G401 (cell line): ENCODE measurements at regions not wholly inside any gene's neighbourhood (a gene's known extent, or its start where the extent isn't known, plus 50 kb on each side); places are given as distances from the start of the nearest gene placed in this dataset.

Experiments used
- DNase-seq: peaks from one replicate; pipeline ENCODE4 v3.0.0-alpha.2; 2015; ENCODE audit warnings: low spot score
- in situ Hi-C: cut with HindIII; loops from 2 replicates; pipeline ENCODE4 v1.10.0; 2016; ENCODE audit warnings: low sequenced_read_pairs, mixed read lengths

DNA sequence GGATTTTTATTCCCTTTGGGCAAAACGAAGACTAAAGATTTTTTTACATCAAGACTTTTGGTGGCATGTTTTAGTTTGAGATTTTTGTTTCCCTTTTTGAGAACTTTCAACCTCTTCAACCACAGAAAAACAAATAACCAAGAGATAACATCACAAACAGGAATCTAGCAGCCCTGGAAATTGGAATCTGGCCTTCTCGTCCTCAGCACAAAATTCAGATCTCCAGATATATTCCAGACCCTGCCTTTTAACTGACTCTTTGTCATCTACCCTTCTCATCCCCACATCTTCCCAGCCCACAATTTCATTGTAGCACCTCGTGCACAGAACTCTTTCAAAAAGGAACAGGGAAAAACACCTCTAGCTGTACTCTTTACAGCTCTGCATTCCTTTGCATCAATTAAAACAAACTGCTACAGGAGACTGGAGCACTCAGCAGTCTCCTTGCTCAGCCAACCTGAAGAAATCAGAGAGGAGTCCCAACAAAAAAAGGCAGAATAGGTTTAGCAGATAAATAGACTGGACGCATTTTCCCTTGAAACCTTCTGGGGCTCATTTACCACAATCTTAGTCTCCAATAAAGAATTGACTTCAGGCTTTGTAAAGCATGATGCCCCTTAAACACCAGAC lies 251.0 kb downstream of the TTLL7 start:
- no peak for DNase-seq
- in situ Hi-C loops: no loop called here

DNA sequence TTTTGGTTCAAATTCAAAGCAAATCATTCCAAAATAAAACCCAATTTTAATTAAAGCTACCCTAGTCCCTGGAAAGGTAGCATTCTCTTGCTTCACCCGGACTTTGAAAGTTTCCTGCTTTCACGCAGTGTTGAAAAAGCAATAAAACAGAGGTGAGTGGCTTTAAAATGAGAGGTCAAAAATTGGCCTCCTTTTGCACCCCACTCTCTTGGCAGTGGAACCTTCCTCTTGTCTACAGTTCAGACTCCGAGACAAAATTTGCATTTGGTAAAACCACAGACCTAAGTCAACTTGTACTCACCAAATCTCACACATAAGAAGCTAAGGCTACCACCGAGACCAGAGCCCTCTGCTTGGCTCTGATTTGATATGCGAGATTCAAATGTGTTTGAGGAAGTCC lies 252.7 kb downstream of the TTLL7 start:
- no peak for DNase-seq
- in situ Hi-C loops: no loop called here

DNA sequence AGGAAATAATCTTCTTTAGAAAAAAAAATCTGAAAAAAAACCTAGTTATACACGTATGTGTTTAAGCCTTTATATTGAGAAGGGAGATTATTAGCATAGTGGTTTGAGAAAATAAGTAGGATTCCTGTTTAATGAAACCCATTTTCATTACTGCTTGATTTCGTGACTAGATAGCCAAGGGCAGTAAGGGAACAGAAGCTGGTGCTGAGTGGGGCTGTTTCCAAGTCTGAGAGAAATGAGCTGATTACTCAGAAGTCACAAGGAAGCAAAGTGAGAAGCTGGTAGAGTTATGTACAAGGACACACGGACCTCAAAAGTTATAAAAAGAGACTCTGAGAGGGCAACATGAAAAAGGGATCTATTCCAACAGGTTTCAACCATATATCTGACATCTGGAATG lies 256.5 kb downstream of the TTLL7 start:
- no peak for DNase-seq
- in situ Hi-C loops: no loop called here

DNA sequence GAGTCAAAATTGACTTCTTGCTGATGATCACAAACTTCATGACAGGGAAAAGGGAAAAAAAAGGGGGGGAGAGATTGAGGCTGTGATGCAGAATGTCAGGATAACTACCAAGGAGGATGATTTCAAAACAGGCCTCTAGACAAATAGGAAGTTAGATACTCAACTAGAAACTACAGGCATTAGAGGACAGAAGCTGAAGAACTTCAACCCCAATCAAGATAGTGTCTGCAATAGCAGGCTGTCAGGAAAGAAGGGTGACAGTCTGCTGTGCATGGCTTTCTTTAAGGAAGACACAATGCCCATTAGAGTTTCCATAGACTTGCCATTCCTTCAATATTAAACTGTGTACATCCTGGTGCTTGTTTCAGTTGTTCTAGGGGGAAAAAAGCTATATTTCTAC lies 257.2 kb downstream of the TTLL7 start:
- in situ Hi-C loops: no loop called here

DNA sequence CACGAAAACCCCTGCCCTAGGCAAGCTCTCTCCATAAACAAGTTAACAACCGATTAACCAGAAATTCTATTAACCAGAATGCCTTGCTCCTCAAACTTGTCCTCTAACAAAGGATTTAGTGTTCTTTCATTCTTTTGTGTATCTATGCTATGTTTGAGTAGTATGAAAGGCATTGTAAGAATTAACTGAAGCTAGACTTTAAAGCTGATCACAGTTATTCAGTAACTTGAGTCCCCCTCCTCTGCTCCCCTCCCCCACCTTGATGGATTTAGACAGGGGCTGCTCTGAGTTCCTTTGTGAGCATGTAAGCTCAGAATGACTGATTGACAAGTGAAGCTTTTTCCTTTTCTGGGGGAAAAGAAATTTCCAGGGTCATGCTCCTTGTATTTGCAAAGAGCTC lies 257.6 kb downstream of the TTLL7 start:
- in situ Hi-C loops: no loop called here
- no peak for DNase-seq

More for the DNA sequence above, 257.2 kb downstream of the TTLL7 start:
- no peak for DNase-seq

DNA sequence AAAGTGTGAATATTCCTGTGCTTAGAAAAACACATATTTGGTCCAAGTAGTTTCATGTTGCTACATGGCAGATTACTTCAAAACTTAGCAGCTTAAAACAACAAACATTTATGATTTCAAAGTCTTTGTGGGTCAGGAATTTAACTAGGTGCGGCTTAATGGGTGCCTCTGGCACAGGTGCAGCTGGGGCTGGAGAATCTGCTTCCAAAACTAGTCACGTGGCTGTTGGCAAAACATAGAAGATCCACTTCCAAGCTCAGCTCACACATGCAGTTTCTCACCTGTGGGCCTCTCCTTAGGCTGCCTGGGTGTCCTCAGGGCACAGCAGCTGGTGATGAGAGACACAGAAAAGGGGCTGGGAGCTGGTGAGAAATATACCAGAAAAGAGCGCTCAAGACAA lies 263.4 kb downstream of the TTLL7 start:
- in situ Hi-C loops: no loop called here
- DNase-seq: no peak

DNA sequence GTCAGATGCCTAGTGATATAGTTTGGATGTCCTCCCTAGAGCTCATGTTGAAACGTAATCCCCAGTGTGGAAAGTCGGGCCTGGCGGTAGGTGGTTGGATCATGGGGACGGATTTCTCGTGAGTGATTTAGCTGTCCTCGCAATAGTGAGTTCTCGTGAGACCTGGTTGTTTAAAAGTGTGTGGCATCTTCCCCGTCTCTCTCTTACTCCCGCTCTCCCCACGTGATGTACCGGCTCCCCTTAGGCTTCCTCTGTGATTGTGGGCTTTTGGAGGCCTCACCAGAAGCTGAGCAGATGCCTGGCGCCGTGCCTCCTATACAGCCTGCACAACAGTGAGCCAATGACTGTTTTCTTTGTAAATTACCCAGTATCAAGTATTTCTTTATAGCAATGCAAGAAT lies 264.5 kb downstream of the TTLL7 start:
- no peak for DNase-seq
- in situ Hi-C loops: no loop called here

DNA sequence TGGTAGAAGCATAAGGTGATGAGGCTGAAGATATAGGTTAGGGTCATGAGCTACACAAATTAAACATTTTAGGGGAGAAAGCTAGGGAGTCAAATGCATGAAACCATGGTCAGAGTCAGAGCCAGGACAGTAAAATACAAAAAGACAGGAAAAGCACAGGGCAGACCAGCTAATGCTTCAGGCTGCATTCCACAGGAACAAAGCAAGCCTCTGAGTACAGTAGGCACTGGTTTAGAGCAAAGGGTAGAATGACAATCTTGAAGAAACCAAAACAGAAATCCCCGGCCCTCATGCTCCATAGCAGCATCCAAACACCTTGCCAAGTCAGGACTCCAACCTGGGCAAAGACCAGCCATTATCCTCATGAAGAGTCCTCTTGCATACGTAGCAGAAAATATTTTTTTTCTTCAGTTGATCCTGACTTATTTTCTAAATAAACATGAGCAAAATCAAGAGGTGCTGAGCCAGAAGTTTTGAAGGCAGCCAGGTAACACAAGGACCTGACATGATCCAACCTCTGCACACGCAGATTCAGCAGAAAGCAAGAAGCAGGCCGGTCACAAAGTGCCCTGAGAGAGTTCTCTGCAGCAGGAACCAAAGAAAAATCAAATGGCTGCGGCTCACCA lies 273.1 kb downstream of the TTLL7 start:
- in situ Hi-C loops: no loop called here
- DNase-seq: no peak

DNA sequence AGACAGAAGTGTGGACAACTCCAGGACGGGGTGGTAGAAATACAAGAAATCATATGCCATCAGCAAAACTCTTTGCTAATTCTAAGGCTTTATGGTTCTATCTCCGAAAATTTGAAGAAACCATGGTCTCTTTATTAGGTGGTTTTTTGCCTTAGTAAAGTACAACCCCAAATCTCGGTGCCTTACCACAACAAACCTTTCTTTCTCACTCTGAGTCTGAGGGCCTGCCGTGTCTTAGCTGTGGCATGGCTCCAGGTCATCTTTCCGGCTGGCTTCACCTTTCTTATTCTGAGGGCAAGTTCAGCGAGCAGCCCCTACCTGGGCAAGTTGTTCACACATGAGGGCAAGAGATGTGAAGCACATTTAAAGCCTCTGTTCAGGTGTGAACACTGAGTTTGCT lies 280.6 kb downstream of the TTLL7 start:
- in situ Hi-C loops: no loop called here
- DNase-seq: no peak

DNA sequence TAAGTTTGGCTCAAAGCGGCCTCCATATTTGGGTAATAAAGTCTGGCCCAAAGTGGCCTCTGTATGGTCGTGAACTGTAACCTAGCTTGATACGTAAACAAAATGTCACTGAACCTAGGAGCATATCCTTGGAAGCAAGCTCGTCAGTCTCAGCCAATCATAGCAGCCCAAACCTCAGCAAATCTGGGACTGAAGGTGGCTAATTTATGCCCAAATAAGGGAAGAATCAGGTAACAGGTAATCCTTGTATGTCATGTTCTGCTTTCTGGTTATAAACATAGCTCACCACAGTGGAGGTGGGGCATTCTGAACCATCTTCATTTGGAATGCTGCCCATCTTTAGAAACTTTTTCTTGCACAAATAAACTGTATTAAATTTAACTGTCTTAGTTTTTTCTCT lies 281.1 kb downstream of the TTLL7 start:
- no peak for DNase-seq
- in situ Hi-C loops: no loop called here

DNA sequence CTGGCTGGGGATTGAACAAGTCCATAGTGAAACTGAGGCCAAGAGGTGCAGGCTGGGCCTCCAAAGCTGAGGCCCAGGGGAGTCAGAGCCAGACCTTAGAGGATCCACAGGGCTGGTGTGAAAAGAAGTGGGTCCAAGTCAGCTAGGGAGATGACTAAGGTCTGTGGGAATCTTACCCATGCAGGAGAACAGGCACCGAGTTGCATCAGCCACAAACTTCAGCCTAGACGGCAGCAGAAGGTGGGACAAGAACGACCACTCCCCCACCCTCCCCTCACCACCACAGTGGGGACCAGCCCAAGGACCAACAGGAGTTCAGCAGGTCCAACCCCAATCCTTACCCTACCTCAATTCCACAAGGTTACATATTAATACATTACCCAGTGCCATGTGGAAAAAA lies 282.3 kb downstream of the TTLL7 start:
- in situ Hi-C loops: no loop called here
- DNase-seq: no peak

DNA sequence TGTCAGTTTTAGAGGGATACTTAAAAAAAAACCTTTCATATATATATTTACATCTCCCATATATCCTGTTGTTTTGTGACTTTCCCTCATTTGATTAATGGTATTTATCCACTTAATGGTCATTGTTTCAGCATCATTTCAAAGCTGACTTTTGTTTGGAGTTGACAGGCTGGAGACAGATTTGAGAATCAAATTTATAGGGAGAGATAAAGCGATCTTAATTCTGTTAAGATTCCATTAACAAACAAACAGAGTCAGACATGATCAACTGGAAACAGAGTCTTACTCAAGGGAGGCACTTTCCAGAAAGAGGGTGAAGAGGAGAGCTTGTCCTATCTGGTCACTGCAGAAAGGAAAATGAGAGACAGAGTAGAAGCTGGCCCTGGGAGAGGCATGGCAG lies 283.4 kb downstream of the TTLL7 start:
- in situ Hi-C loops: no loop called here
- DNase-seq: no peak

DNA sequence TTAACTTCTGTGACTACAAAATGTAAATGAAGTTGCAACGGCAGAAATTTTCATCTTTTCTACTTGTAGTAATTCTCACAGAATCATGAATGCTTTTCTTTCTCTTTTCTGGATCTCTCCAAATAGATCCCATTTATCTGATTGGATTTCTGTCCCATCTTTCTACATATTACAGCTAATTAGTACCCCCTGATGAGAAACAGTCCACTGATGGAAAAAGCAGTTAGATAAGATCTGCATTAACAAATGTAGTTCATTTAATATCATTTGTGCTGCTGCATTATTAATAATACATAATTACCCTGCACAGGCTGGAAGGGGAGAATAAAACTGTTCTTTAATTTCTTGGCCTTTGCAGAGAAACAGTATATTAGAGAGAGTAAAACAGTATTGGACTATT lies 289.3 kb downstream of the TTLL7 start:
- in situ Hi-C loops: no loop called here
- no peak for DNase-seq

DNA sequence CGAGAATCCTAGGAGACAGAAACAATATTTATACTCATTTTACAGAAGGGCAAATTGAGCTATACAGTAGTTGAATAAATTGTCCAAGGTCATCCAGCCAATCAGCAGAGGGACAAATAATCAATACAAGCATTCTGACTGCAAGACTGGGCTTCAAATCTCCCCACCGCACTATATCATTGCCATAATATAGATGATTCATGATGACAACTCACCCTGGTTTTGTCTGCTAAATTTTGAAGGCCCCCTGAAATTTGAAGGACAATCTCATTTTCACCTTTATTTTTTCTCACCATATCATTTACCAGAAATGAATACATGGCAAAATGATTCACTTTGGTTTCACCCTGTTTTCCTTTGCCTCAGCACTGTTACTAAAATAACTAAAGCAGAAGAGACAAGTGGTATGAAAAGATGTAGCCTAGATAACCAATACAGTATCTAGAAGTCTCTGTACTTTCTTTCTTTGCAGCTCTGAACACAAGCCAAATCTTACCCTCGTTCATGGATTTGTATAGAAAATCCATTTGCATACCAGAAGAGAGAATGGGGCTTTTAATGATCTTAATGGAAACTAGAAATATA lies 292.5 kb downstream of the TTLL7 start:
- in situ Hi-C loops: no loop called here
- DNase-seq: no peak

DNA sequence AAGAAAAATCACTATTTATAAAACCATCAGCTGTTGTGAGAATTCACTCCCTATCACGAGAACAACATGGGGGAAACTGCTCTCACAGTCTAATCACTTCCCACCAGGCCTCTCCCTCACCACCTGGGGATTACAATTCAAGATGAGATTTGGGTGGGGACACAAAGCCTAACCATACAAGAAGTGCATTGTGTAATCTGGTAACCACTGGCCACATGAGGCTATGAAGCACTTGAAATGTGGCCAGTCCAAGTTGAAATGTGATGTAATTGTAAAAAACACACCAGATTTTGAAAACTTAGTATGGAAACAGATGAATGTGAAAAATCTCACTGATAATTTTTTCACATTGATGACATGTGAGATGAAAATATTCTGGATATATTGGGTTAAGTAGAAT lies 293.8 kb downstream of the TTLL7 start:
- in situ Hi-C loops: no loop called here
- DNase-seq: no peak

DNA sequence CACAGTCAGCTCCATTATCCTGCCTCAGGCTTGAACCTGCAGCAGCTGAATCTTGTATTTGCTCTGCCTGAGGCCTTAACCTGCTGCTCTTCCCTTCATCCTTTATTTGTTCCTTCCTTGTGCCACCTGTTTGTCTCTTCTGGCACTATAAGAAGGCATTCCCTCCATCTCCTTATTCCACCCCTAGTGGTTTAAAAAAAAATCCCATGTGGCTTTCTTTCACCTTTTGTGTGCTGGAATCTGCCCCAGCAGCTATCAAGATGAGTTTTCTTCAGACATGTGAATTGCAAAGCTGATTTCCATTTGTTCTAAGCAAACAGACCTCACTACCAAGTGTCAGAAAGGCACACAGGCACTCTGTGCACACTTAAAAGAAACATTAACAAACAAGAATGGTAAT lies 294.6 kb downstream of the TTLL7 start:
- no peak for DNase-seq
- in situ Hi-C loops: no loop called here

DNA sequence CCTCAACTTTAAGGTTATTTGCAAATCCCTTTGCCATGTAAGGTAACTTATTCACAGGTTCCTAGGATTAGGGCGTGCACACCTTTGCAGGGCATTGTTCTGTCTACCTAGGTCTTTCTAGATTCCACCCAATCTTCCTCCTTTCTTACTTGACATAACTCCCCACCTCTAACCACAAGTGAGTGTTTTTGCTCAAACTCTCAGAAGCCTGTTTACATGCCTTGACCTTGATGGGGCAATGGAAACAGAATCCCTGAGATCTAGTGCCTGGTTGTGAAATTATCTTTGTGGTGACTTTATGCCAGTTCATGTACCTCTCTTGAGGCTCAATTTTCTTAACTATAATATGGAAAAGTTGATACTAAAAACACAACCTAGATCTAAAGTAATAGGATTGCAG lies 296.6 kb downstream of the TTLL7 start:
- in situ Hi-C loops: no loop called here

DNA sequence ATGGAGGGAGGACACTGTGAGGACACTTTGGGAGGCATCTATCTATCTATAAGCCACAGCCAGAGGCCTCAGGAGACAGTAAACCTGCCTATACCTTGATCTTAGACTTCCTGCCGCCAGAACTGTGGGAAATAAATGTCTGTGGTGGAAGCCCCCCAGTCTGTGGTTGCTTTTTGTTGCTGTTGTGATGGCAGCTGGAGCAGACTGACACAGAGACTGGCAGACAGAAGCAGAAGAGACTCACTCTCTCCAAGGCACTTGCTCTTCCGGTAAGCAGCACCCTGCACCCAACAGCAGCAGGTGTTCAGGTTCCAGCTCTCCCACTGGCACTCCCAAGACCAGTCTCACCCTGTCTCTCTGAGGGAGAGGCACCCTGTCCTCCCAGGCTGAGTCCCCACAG lies 297.6 kb downstream of the TTLL7 start:
- DNase-seq: no peak
- in situ Hi-C loops: no loop called here

More for the DNA sequence above, 296.6 kb downstream of the TTLL7 start:
- DNase-seq: no peak

DNA sequence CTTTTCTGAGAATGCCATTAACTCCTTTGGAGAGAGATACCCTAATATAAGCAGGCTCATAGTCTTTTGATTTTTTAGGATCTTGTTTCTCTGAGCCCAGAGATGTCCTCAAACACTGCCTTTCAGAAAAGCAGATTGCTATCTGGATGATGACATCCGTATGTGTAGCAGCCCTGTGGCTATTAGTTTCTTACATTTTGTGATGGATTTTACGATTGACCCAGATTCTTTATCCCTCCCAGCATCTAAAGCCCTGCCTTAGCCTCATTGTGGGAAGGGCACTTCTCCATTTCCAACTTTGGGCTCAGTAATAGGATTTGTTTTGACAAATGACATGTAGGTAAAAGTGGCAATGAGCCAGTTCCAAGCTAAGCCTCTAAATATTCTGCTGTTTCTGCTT lies 300.3 kb downstream of the TTLL7 start:
- in situ Hi-C loops: no loop called here

DNA sequence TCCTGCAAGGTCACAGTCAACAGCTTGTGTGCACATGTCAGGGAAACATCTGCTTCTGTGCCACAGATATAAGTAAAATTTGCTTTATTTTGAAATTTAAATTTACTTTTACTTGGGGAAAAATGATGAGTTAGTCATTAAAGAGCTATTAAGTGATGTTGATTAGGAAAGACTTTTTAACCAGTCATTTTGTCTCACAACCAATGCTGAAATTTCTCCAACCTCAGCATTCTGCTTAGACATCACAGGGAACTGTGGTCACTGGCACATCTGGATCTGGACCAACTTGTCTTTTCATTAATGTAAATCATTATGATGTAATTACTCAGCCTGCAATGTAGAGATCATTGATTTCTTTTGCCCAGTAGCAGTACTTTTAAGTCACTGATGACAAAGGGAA lies 301.0 kb downstream of the TTLL7 start:
- in situ Hi-C loops: no loop called here
- no peak for DNase-seq

More for the DNA sequence above, 300.3 kb downstream of the TTLL7 start:
- no peak for DNase-seq

DNA sequence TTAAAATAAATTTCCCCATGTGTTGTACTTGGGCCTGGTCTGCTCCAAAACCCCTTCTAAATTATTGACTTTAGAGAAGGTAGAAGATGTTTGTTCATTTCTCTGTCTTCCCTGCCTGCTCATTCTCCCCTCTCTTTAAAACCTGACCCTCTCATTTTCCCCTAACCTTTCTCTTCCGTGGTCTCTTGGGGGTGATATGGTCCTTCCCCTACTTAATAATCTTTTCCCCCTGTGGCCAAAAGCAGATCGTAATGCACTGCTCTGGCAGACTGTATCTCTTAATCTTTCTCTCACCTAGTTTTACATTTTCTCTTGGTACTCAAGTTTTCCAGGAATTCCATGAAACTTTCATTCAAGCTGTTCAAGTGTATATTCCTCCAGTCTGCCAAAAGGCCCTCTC lies 301.7 kb downstream of the TTLL7 start:
- DNase-seq: no peak
- in situ Hi-C loops: no loop called here
